HUES6 (cell line): ENCODE measurements at regions not wholly inside any gene's neighbourhood (a gene's known extent, or its start where the extent isn't known, plus 50 kb on each side); places are given as distances from the start of the nearest gene placed in this dataset.

Experiments used
- H3K27ac ChIP-seq: 2 replicates; pipeline ENCODE4 v1.7.0; 2013; ENCODE audit warnings: low read depth, mild to moderate bottlenecking, low read length, inconsistent platforms
- H3K27me3 ChIP-seq: 2 replicates; pipeline ENCODE4 v1.6.1; 2013; ENCODE audit warnings: low read length; ENCODE audit not compliant: control insufficient read depth, insufficient read depth
- H3K36me3 ChIP-seq: 2 replicates; pipeline ENCODE4 v1.6.1; 2013; ENCODE audit warnings: low read length; ENCODE audit not compliant: control insufficient read depth, insufficient read depth
- H3K4me1 ChIP-seq: 2 replicates; pipeline ENCODE4 v1.6.1; 2013; ENCODE audit warnings: low read length; ENCODE audit not compliant: control insufficient read depth, insufficient read depth
- H3K4me3 ChIP-seq: 2 replicates; pipeline ENCODE4 v1.5.1; 2013; ENCODE audit warnings: low read depth, low read length
- H3K9ac ChIP-seq: one replicate; pipeline ENCODE4 v1.6.1; 2013; ENCODE audit warnings: mild to moderate bottlenecking, low read length
- H3K9me3 ChIP-seq: 2 replicates; pipeline ENCODE4 v1.6.1; 2013; ENCODE audit warnings: low read depth, low read length; ENCODE audit not compliant: control insufficient read depth, insufficient read depth

GRCh38 chr18:73835039-73835438 is 312.6 kb downstream of the FBXO15 start:
- H3K27me3 ChIP-seq, result no peaks in the 10 kb centered on the region
- H3K9me3 ChIP-seq, result no peaks in the 10 kb centered on the region
- no peaks in the 10 kb centered on the region for H3K4me1 ChIP-seq
- H3K27ac ChIP-seq, result no peak overlapping the region
- H3K9ac ChIP-seq, result no peak overlapping the region
- no peaks in the 10 kb centered on the region for H3K36me3 ChIP-seq
- H3K4me3 ChIP-seq, result no peak overlapping the region

- Histone ChIP-seq H3K9ac (no peak overlapping the region), H3K27me3 (no peaks in the 10 kb centered on the region; the same call in 1 of the 2 replicates), H3K9me3 (no peaks in the 10 kb centered on the region), H3K36me3 (no peaks in the 10 kb centered on the region), H3K4me1 (no peaks in the 10 kb centered on the region), H3K4me3 (no peak overlapping the region), H3K27ac (no peak overlapping the region)
These were observed 315.9 kb downstream of the FBXO15 start for GRCh38 chr18:73831688-73832087.

- Histone ChIP-seq H3K36me3 (no peaks in the 10 kb centered on the region), H3K4me1 (no peaks in the 10 kb centered on the region), H3K27ac (no peak overlapping the region)
These were observed 318.5 kb downstream of the FBXO15 start for GRCh38 chr18:73829146-73829545.

GRCh38 chr18:73827801-73828200 is 319.8 kb downstream of the FBXO15 start:
- no peak overlapping the region for H3K27ac ChIP-seq

More at GRCh38 chr18:73829146-73829545, 318.5 kb downstream of the FBXO15 start:
- Histone ChIP-seq H3K9me3 (no peaks in the 10 kb centered on the region), H3K9ac (no peak overlapping the region), H3K27me3 (peaks cover 3% of the 10 kb centered on the region; the same call in 1 of the 2 replicates), H3K4me3 (no peak overlapping the region)

GRCh38 chr18:73826098-73826497 is 321.5 kb downstream of the FBXO15 start:
- Histone ChIP-seq H3K4me1 (no peaks in the 10 kb centered on the region), H3K36me3 (no peaks in the 10 kb centered on the region), H3K4me3 (no peak overlapping the region), H3K27ac (no peak overlapping the region), H3K27me3 (peaks cover 3% of the 10 kb centered on the region; the same call in 1 of the 2 replicates), H3K9ac (no peak overlapping the region), H3K9me3 (no peaks in the 10 kb centered on the region)

More at GRCh38 chr18:73827801-73828200, 319.8 kb downstream of the FBXO15 start:
- Histone ChIP-seq H3K4me3 (no peak overlapping the region), H3K9me3 (no peaks in the 10 kb centered on the region), H3K27me3 (peaks cover 3% of the 10 kb centered on the region; the same call in 1 of the 2 replicates), H3K9ac (no peak overlapping the region), H3K36me3 (no peaks in the 10 kb centered on the region), H3K4me1 (no peaks in the 10 kb centered on the region)

GRCh38 chr18:73824671-73825070 is 323.0 kb downstream of the FBXO15 start:
- no peak overlapping the region for H3K9ac ChIP-seq
- no peak overlapping the region for H3K4me3 ChIP-seq
- no peaks in the 10 kb centered on the region for H3K4me1 ChIP-seq
- H3K27me3 ChIP-seq, result peaks cover 3% of the 10 kb centered on the region; the same call in 1 of the 2 replicates
- no peaks in the 10 kb centered on the region for H3K9me3 ChIP-seq
- no peaks in the 10 kb centered on the region for H3K36me3 ChIP-seq
- H3K27ac ChIP-seq, result no peak overlapping the region

- H3K27me3 ChIP-seq, result no peaks in the 10 kb centered on the region
- H3K9me3 ChIP-seq, result peaks cover 5% of the 10 kb centered on the region; the same call in 1 of the 2 replicates
- H3K36me3 ChIP-seq, result no peaks in the 10 kb centered on the region
- H3K4me3 ChIP-seq, result no peak overlapping the region
- no peak overlapping the region for H3K9ac ChIP-seq
- H3K27ac ChIP-seq, result no peak overlapping the region
- H3K4me1 ChIP-seq, result no peaks in the 10 kb centered on the region
These were observed 335.2 kb downstream of the FBXO15 start for GRCh38 chr18:73812423-73812822.

- Histone ChIP-seq H3K27me3 (no peaks in the 10 kb centered on the region), H3K4me1 (0 out of 2 replicates have a peak, but pooled peaks cover 4% of the 10 kb centered on the region), H3K4me3 (no peak overlapping the region), H3K9me3 (no peaks in the 10 kb centered on the region), H3K36me3 (no peaks in the 10 kb centered on the region), H3K27ac (no peak overlapping the region), H3K9ac (no peak overlapping the region)
These were observed 340.0 kb downstream of the FBXO15 start for GRCh38 chr18:73807551-73808192.

- Histone ChIP-seq H3K9ac (no peak overlapping the region), H3K27me3 (no peaks in the 10 kb centered on the region), H3K27ac (no peak overlapping the region), H3K4me3 (no peak overlapping the region), H3K36me3 (no peaks in the 10 kb centered on the region), H3K9me3 (no peaks in the 10 kb centered on the region), H3K4me1 (0 out of 2 replicates have a peak, but pooled peaks cover 4% of the 10 kb centered on the region)
These were observed 341.6 kb downstream of the FBXO15 start for GRCh38 chr18:73805991-73806390.

GRCh38 chr18:73797419-73797818 is 350.2 kb downstream of the FBXO15 start:
- Histone ChIP-seq H3K27me3 (no peaks in the 10 kb centered on the region), H3K4me1 (no peaks in the 10 kb centered on the region), H3K9ac (no peak overlapping the region), H3K9me3 (no peaks in the 10 kb centered on the region), H3K36me3 (no peaks in the 10 kb centered on the region), H3K27ac (no peak overlapping the region), H3K4me3 (no peak overlapping the region)

GRCh38 chr18:73793386-73793785 is 354.2 kb downstream of the FBXO15 start:
- no peaks in the 10 kb centered on the region for H3K36me3 ChIP-seq
- H3K27ac ChIP-seq, result no peak overlapping the region; the same call in 1 of the 2 replicates
- no peak overlapping the region for H3K9ac ChIP-seq
- H3K4me3 ChIP-seq, result no peak overlapping the region
- no peaks in the 10 kb centered on the region for H3K27me3 ChIP-seq
- no peaks in the 10 kb centered on the region for H3K4me1 ChIP-seq
- no peaks in the 10 kb centered on the region for H3K9me3 ChIP-seq
